ENCODE measurements at regions not wholly inside any gene's neighbourhood (a gene's known extent, or its start where the extent isn't known, plus 50 kb on each side); places are given as distances from the start of the nearest gene placed in this dataset.

DNA sequence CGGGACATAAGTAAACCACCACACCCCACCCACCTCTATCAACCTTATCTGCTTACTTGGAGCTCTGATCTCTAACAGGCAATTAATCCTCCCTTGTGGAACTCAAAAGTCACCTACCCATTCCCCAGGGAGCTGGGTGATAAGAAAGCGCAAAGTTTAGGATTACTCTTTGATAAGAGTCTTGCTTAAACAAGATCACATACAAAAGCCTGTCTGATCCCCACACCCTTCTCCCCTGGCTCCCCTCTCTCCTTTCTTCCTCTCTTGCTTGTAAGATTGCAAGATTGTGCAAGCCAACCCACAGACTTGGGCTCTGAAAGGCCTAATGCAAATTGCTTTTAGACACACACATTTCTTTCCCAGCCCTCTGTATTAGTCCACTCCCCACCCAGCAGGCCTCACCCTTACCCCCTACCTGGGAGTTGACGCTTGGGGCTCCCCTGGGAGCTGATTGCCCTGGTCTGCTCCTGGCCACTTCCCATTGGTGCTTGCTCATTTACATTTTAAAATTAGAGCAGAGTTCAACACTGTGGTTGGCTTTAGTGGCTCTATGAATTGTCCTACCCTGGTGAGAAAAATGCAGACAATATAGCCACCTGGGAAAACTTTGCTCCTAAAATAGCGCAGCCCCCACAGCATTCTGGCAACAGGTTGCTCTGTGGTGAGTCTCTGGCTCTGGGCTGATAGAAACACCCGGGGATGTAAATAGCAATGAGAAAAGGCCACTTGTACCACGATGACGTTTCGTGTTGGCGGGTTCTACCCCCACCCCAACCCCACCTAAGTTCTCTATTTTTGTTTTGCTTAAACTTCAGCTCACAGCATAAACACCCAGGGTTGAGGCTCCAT lies 58.9 kb upstream of the EPCAM start:
- TF ChIP-seq TCF12 (IDR thresholded peaks at IDR 0.05; ENCODE audit: low read depth): 0 out of 2 replicates have a peak, but pooled peaks have one; percentile 15
- TF ChIP-seq ZBTB7A (IDR thresholded peaks at IDR 0.05; ENCODE audit: low read depth): no peak
- TF ChIP-seq CEBPB (IDR thresholded peaks at IDR 0.05): peak; percentile 74
- TF ChIP-seq YY1 (IDR thresholded peaks at IDR 0.05; ENCODE audit: low read depth): no peak

DNA sequence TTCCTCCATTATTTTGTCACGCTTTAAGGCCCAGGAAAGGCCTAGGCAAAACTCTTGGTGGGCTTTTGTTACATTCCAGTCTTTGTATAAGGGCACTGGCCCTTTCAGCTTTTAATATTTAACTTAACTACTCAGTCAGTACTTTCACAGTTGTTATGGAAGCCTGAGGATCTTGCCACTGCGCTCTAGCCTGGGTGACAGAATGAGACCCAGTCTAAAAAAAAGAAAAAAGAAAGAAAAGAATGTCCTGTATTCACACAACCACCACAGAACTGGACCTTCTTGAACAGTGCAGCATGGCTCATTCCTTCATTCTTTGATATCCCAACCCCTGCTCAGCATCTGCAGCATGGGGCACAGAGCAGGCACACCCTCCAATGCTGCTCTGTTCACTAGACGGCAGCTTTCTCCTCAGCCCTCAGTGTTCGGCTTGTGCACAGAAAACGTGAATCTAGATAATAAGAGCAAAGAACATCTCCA lies 59.6 kb upstream of the EPCAM start:
- no peak for TF ChIP-seq EGR1 (IDR thresholded peaks at IDR 0.05)

DNA sequence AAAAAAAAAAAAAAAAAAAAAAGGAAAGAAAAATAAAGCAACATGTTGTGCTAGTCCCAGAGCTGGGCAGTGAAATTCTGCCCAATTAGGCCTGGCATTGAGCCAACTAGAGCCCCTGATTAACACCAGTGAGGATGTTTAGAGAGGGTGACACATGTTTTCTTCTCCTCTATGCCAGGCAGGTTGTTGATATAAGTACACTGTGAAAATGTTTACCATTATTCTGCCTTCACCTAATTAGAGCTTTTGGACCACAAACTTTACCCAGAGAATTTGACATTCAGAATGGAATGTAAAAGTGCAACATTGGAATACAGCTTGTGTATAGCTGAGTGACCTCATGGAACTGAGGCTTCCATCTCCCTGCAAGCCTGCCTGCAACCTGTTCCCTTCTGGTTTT lies 62.0 kb upstream of the EPCAM start:
- no peak for TF ChIP-seq FOXM1 (IDR thresholded peaks at IDR 0.05; ENCODE audit: borderline replicate concordance, low read depth)
- peak; percentile 59 for TF ChIP-seq NFIC (IDR thresholded peaks at IDR 0.05)

DNA sequence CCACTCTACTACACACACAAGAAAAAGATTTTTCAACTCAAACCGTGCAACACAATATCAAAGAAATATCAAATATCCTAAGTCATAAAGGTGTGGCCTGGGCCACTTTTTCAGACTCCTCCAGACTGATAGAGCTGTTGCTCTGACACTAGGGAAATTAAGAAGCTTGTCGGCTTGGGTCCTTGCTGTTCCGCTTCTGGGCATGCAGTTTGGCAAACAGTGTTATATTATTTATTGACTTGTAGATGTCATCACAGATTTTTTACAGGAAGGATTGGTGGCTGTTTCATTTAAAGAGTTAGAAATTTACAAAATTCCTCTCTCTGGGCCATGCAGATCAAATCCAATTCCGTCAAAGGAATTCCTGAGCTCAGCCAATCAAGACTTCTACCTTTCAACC lies 64.5 kb upstream of the EPCAM start:
- TF ChIP-seq EGR1 (IDR thresholded peaks at IDR 0.05) (no peak), NFIC (IDR thresholded peaks at IDR 0.05) (no peak), ZBTB7A (IDR thresholded peaks at IDR 0.05; ENCODE audit: low read depth) (no peak), FOXM1 (IDR thresholded peaks at IDR 0.05; ENCODE audit: borderline replicate concordance, low read depth) (no peak), CEBPB (IDR thresholded peaks at IDR 0.05) (no peak), TEAD4 (IDR thresholded peaks at IDR 0.05) (no peak), EP300 (IDR thresholded peaks at IDR 0.05; ENCODE audit: borderline replicate concordance) (no peak), CREB1 (IDR thresholded peaks at IDR 0.05; ENCODE audit: low read depth) (no peak), TAF1 (IDR thresholded peaks at IDR 0.05; ENCODE audit: low read depth) (no peak), YY1 (IDR thresholded peaks at IDR 0.05; ENCODE audit: low read depth) (no peak), RAD21 (IDR thresholded peaks at IDR 0.05; ENCODE audit: low read depth) (no peak)
- TF ChIP-seq, protein P1, sequence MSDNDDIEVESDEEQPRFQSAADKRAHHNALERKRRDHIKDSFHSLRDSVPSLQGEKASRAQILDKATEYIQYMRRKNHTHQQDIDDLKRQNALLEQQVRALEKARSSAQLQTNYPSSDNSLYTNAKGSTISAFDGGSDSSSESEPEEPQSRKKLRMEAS (IDR thresholded peaks at IDR 0.05): no peak
- TF ChIP-seq, protein P2, sequence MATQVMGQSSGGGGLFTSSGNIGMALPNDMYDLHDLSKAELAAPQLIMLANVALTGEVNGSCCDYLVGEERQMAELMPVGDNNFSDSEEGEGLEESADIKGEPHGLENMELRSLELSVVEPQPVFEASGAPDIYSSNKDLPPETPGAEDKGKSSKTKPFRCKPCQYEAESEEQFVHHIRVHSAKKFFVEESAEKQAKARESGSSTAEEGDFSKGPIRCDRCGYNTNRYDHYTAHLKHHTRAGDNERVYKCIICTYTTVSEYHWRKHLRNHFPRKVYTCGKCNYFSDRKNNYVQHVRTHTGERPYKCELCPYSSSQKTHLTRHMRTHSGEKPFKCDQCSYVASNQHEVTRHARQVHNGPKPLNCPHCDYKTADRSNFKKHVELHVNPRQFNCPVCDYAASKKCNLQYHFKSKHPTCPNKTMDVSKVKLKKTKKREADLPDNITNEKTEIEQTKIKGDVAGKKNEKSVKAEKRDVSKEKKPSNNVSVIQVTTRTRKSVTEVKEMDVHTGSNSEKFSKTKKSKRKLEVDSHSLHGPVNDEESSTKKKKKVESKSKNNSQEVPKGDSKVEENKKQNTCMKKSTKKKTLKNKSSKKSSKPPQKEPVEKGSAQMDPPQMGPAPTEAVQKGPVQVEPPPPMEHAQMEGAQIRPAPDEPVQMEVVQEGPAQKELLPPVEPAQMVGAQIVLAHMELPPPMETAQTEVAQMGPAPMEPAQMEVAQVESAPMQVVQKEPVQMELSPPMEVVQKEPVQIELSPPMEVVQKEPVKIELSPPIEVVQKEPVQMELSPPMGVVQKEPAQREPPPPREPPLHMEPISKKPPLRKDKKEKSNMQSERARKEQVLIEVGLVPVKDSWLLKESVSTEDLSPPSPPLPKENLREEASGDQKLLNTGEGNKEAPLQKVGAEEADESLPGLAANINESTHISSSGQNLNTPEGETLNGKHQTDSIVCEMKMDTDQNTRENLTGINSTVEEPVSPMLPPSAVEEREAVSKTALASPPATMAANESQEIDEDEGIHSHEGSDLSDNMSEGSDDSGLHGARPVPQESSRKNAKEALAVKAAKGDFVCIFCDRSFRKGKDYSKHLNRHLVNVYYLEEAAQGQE (IDR thresholded peaks at IDR 0.05; ENCODE audit: low read depth): no peak

DNA sequence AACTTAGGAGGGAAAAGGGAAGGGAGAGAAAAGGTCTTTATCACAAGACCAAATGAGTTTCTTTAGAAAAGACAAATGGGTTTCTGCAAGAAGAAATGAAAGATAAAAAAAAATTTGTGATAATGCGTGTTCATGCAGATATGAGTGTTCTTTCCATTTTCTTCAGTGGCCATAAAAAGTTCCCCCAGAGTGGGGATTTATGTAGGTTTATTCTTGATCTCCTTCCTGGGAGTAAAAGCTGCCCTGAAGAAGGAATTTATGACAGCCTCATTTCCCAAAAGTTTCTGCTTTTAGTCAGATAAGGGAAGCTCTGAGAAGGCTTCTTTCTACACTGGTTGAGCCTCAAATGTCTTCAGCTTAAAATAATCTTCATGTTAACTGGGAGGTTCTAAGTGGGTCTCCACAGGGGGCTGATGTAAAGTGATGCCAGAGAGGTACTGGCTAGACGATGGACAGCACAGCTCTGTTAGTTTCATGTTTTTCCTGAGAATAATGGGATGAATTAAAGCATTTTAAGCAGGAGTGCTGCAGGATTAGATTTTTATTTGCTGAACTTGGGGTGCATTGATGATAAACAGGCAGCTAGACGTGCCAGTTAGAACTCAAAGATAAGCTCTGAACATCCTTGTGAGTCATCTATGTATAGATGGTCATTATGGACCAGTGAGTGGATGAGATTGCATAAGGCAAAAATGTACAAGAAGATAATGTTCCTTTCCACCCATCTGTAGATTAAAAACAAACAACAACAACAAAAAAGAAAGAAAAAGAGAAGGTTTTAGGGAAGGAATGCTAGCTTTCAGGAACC lies 65.6 kb upstream of the EPCAM start:
- TF ChIP-seq NFIC (IDR thresholded peaks at IDR 0.05): no peak
- no peak for TF ChIP-seq ZBTB7A (IDR thresholded peaks at IDR 0.05; ENCODE audit: low read depth)
- TF ChIP-seq FOXM1 (IDR thresholded peaks at IDR 0.05; ENCODE audit: borderline replicate concordance, low read depth): no peak
- no peak for TF ChIP-seq CEBPB (IDR thresholded peaks at IDR 0.05)
- TF ChIP-seq EP300 (IDR thresholded peaks at IDR 0.05; ENCODE audit: borderline replicate concordance): no peak
- no peak for TF ChIP-seq YY1 (IDR thresholded peaks at IDR 0.05; ENCODE audit: low read depth)
- no peak for TF ChIP-seq TEAD4 (IDR thresholded peaks at IDR 0.05)
- TF ChIP-seq, protein P3, sequence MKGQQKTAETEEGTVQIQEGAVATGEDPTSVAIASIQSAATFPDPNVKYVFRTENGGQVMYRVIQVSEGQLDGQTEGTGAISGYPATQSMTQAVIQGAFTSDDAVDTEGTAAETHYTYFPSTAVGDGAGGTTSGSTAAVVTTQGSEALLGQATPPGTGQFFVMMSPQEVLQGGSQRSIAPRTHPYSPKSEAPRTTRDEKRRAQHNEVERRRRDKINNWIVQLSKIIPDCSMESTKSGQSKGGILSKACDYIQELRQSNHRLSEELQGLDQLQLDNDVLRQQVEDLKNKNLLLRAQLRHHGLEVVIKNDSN (IDR thresholded peaks at IDR 0.05): no peak
- TF ChIP-seq, protein P2 (IDR thresholded peaks at IDR 0.05; ENCODE audit: low read depth): no peak
- TF ChIP-seq, protein P1 (IDR thresholded peaks at IDR 0.05): no peak
- TF ChIP-seq TCF12 (IDR thresholded peaks at IDR 0.05; ENCODE audit: low read depth): no peak
- no peak for TF ChIP-seq TAF1 (IDR thresholded peaks at IDR 0.05; ENCODE audit: low read depth)
- no peak for TF ChIP-seq RAD21 (IDR thresholded peaks at IDR 0.05; ENCODE audit: low read depth)
- no peak for TF ChIP-seq CREB1 (IDR thresholded peaks at IDR 0.05; ENCODE audit: low read depth)
- TF ChIP-seq EGR1 (IDR thresholded peaks at IDR 0.05): no peak

DNA sequence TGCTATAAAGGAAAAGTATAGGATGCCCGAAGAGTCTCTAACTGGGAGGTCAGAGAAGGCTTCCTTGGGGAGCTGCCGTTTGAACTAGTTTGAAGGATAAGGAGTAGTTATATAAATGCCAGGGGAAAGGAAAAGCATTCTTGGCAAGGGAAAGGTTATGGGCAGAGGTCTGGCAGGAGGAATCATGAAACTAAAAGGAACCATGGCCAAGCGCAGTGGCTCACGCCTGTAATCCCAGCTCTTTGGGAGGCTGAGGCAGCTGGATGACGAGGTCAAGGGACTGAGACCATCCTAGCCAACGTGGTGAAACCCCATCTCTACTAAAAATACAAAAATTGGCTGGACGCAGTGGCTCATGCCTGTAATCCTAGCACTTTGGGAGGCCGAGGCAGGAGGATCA lies 66.8 kb upstream of the EPCAM start:
- no peak for TF ChIP-seq NFIC (IDR thresholded peaks at IDR 0.05)
- no peak for TF ChIP-seq FOXM1 (IDR thresholded peaks at IDR 0.05; ENCODE audit: borderline replicate concordance, low read depth)
- no peak for TF ChIP-seq TAF1 (IDR thresholded peaks at IDR 0.05; ENCODE audit: low read depth)
- TF ChIP-seq, protein P2 (IDR thresholded peaks at IDR 0.05; ENCODE audit: low read depth): no peak
- TF ChIP-seq TEAD4 (IDR thresholded peaks at IDR 0.05): no peak
- no peak for TF ChIP-seq ZBTB7A (IDR thresholded peaks at IDR 0.05; ENCODE audit: low read depth)
- TF ChIP-seq, protein P3 (IDR thresholded peaks at IDR 0.05): no peak
- no peak for TF ChIP-seq CEBPB (IDR thresholded peaks at IDR 0.05)
- TF ChIP-seq, protein P1 (IDR thresholded peaks at IDR 0.05): no peak
- TF ChIP-seq TCF12 (IDR thresholded peaks at IDR 0.05; ENCODE audit: low read depth): no peak
- no peak for TF ChIP-seq RAD21 (IDR thresholded peaks at IDR 0.05; ENCODE audit: low read depth)
- no peak for TF ChIP-seq YY1 (IDR thresholded peaks at IDR 0.05; ENCODE audit: low read depth)

Data from Ishikawa (cell line).